HepG2 (cell line): ENCODE measurements at regions not wholly inside any gene's neighbourhood (a gene's known extent, or its start where the extent isn't known, plus 50 kb on each side); places are given as distances from the start of the nearest gene placed in this dataset.

Source experiments
- ATAC-seq: fragments of 200-7000 bp; cut with Tn5 transposase; 3 replicates; pipeline ENCODE4 v1.9.1; 2020; ENCODE audit warnings: mild to moderate bottlenecking, moderate library complexity
- BruUV-seq: library from RNA; stranded (reverse); fragments of 400-500 nt; replicated peaks from 2 replicates; lab custom pipeline; 2021; lab: Mats Ljungman, UMichigan
- CTCF ChIA-PET: fragments of 300-600 bp; formaldehyde crosslinking; extraction: SDS; loops from one replicate; lab custom pipeline; 2021; ENCODE audit warnings: low total read pairs, inconsistent platforms, low intra/inter-chr PET ratio; lab: Yijun Ruan, JAX
- POLR2A ChIA-PET: fragments of 350-600 bp; sonication (Branson Sonifier 250); formaldehyde crosslinking; loops from one replicate; lab custom pipeline; 2020; ENCODE audit warnings: antibody characterized with exemption, inconsistent platforms; lab: Yijun Ruan, JAX
- DNase-seq: peaks from one replicate; pipeline ENCODE4 v3.0.0-alpha.2; 2015; ENCODE audit warnings: low spot score
- FAIRE-seq: peaks from 3 replicates; lab custom pipeline; 2011; peaks lifted over from hg19 to GRCh38; lab: Jason Lieb, UNC
- H2AFZ ChIP-seq: one replicate; pipeline ENCODE4 v1.6.1; 2011; ENCODE audit warnings: low read length, inconsistent platforms
- H3K27ac ChIP-seq: fragments of 300-600 bp; 3 replicates; pipeline ENCODE4 v1.8.0; 2011; ENCODE audit warnings: mixed run types, mild to moderate bottlenecking, mixed read lengths, low read length, inconsistent platforms; ENCODE audit not compliant: insufficient read depth; ENCODE audit errors: extremely low read length
- H3K27me3 ChIP-seq, 2 experiments: fragments of 200-600 bp in 1 of 2; 2 replicates in 1 of 2; 3 replicates in 1 of 2; pipeline versions ENCODE4 v1.6.0 to v1.8.0; 2011; ENCODE audit warnings: low read length in 2 of 2, mild to moderate bottlenecking in 2 of 2, moderate library complexity in 2 of 2, inconsistent platforms in 1 of 2; ENCODE audit not compliant: insufficient read depth in 2 of 2, control insufficient read depth in 1 of 2
- H3K36me3 ChIP-seq, 2 experiments: fragments of 200-600 bp in 1 of 2; replicated peaks in 1 of 2; 2 replicates in 1 of 2; 3 replicates in 1 of 2; pipeline versions ENCODE4 v1.5.1 to v1.8.0; 2011; ENCODE audit warnings: low read length in 2 of 2, inconsistent platforms in 1 of 2; ENCODE audit not compliant: insufficient read depth in 2 of 2, control insufficient read depth in 1 of 2
- H3K4me1 ChIP-seq: 2 replicates; pipeline ENCODE4 v1.5.1; 2012; ENCODE audit warnings: low read length, inconsistent platforms; ENCODE audit not compliant: insufficient read depth
- H3K4me2 ChIP-seq: 2 replicates; pipeline ENCODE4 v1.6.0; 2011; ENCODE audit warnings: low read depth, low read length, inconsistent platforms
- H3K4me3 ChIP-seq, 3 experiments: fragments of 200-600 bp in 1 of 3; sonication (generic), shearing (Covaris generic) in 1 of 3; replicated peaks in 1 of 3; 2 replicates each; pipeline ENCODE4 v1.5.1; 2011 to 2016; ENCODE audit warnings: low read length in 3 of 3, inconsistent platforms in 2 of 3, low read depth in 2 of 3, mild to moderate bottlenecking in 2 of 3, control low read depth in 1 of 3, mixed read lengths in 1 of 3; ENCODE audit not compliant: insufficient read depth in 1 of 3
- H3K79me2 ChIP-seq: one replicate; pipeline ENCODE4 v1.6.1; 2011; ENCODE audit warnings: low read length, inconsistent platforms; ENCODE audit not compliant: insufficient read depth
- H3K9ac ChIP-seq: 2 replicates; pipeline ENCODE4 v1.6.0; 2011; ENCODE audit warnings: mild to moderate bottlenecking, low read depth, low read length, inconsistent platforms; ENCODE audit not compliant: insufficient read depth
- H3K9me3 ChIP-seq: 2 replicates; pipeline ENCODE4 v1.5.1; 2012; ENCODE audit warnings: mild to moderate bottlenecking, low read length
- H4K20me1 ChIP-seq: 2 replicates; pipeline ENCODE4 v1.6.0; 2011; ENCODE audit warnings: inconsistent platforms, mild to moderate bottlenecking, low read length, moderate library complexity; ENCODE audit not compliant: insufficient read depth
- HNF4A ChIP-seq: sonication (generic); formaldehyde crosslinking; IDR thresholded peaks from 2 replicates; pipeline ENCODE4 v1.4.0; 2020; ENCODE audit warnings: missing genetic modification reagents
- MED8 ChIP-seq: sonication (generic); formaldehyde crosslinking; IDR thresholded peaks from 2 replicates; pipeline ENCODE4 v1.8.1; 2023; ENCODE audit warnings: mild to moderate bottlenecking, missing genetic modification reagents; ENCODE audit not compliant: insufficient replicate concordance
- PATZ1 ChIP-seq: sonication (generic); formaldehyde crosslinking; IDR thresholded peaks from 2 replicates; pipeline ENCODE4 v1.4.0; 2020; ENCODE audit warnings: missing genetic modification reagents
- POGZ ChIP-seq: sonication (generic); formaldehyde crosslinking; IDR thresholded peaks from 2 replicates; pipeline ENCODE4 v1.4.0; 2020; ENCODE audit warnings: mild to moderate bottlenecking, missing genetic modification reagents
- RFX5 ChIP-seq: IDR thresholded peaks from 2 replicates; pipeline ENCODE4 v1.6.1; 2011; ENCODE audit warnings: low read depth, low read length, improper control_type of control experiment
- SRSF4 ChIP-seq: fragments of 200-400 bp; formaldehyde crosslinking; IDR thresholded peaks from one replicate; pipeline ENCODE4 v1.6.1; 2018; ENCODE audit warnings: mild to moderate bottlenecking, low read depth, low read length, moderate library complexity; ENCODE audit not compliant: poor library complexity, severe bottlenecking
- TCF12 ChIP-seq, 2 experiments: fragments of 450-650 bp in 1 of 2; sonication (generic) in 1 of 2; formaldehyde crosslinking in 1 of 2; IDR thresholded peaks; 2 replicates each; pipeline versions ENCODE4 v1.6.1 to v1.8.0; 2017 to 2022; ENCODE audit warnings: antibody characterized with exemption in 1 of 2, mild to moderate bottlenecking in 1 of 2, missing genetic modification reagents in 1 of 2, moderate library complexity in 1 of 2
- ZFP36 ChIP-seq: fragments of 150-350 bp; IDR thresholded peaks from 2 replicates; pipeline ENCODE4 v1.6.1; 2018; ENCODE audit warnings: borderline replicate concordance, low read length, low read depth; ENCODE audit not compliant: partially characterized antibody
- ZNF704 ChIP-seq: sonication (generic); formaldehyde crosslinking; IDR thresholded peaks from 2 replicates; pipeline ENCODE4 v1.8.1; 2023; ENCODE audit warnings: mild to moderate bottlenecking, inconsistent platforms, moderate library complexity, missing genetic modification reagents, borderline replicate concordance
- ZNF790 ChIP-seq: sonication (generic); formaldehyde crosslinking; IDR thresholded peaks from 2 replicates; pipeline ENCODE4 v1.8.0; 2022; ENCODE audit warnings: missing genetic modification reagents, mild to moderate bottlenecking, borderline replicate concordance
- WGBS: methylation state at CpG from one replicate; pipeline ENCODE4 v1.1.6; 2017; ENCODE audit warnings: low lambda C conversion rate; 5-methylcytosine and 5-hydroxymethylcytosine counted together
- in situ Hi-C: cut with HindIII; loops from 2 replicates; pipeline ENCODE4 v1.10.0; 2017; ENCODE audit warnings: low pct_unique_long_range_greater_than_20kb; ENCODE audit not compliant: extremely low pct_ligation_motif_present
- intact Hi-C: fragments of 100-400 bp; cut with micrococcal nuclease; formaldehyde crosslinking; loops from one replicate; pipeline ENCODE4 v1.10.0; 2022; ENCODE audit not compliant: unreplicated experiment
- TF ChIP-seq, protein P1 (sequence below), 2 experiments: IDR thresholded peaks; 2 replicates each; pipeline ENCODE4 v1.6.1; 2011 to 2012; ENCODE audit warnings: low read length in 2 of 2, borderline replicate concordance in 1 of 2, low read depth in 1 of 2, mild to moderate bottlenecking in 1 of 2, moderate library complexity in 1 of 2

DNA sequence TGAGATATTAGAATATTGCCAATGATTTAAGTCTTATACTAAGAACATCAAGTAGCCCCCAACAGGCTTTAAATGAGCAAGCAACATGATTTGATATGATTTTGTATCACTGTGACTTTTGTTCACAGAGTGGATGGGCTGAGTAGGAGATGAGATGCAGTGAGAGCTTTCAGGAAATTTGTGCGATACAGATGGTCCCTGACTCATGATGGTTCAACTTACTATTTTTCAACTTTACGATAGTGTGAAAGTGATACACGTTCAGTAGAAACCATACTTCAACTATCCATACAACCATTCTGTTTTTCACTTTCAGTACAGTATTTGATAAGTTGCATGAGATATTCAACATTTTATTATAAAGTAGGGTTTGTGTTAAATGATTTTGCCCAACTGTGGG lies 78.7 kb upstream of the NWD2 start:
- Histone ChIP-seq H3K9me3 (no peaks in the 10 kb centered on the region), H3K4me3 (no peak overlapping the region), H3K9ac (no peak overlapping the region), H3K4me2 (no peak overlapping the region), H3K27me3 (no peaks in the 10 kb centered on the region), H3K27ac (no peak overlapping the region), H3K79me2 (no peaks in the 10 kb centered on the region), H4K20me1 (no peaks in the 10 kb centered on the region), H3K4me1 (no peaks in the 10 kb centered on the region), H3K36me3 (no peaks in the 10 kb centered on the region), H2AFZ (no peak overlapping the region)
- in situ Hi-C loops (no loop called here), intact Hi-C loops (no loop called here)
- no peak for TF ChIP-seq POGZ (CRISPR knock-in tag)
- TF ChIP-seq PATZ1 (CRISPR knock-in tag): no peak
- POLR2A ChIA-PET: no interaction called here
- BruUV-seq: no TSS peak
- FAIRE-seq (no peak), DNase-seq (no peak), ATAC-seq (no peak)
- 19% methylated on average over 3 of the region's 3 CpGs for WGBS
- CTCF ChIA-PET: no interaction called here

GRCh38 chr4:37169956-37170355 lies 74.6 kb upstream of the NWD2 start:
- Histone ChIP-seq H3K79me2 (no peaks in the 10 kb centered on the region), H3K4me1 (no peaks in the 10 kb centered on the region), H3K36me3 (no peaks in the 10 kb centered on the region), H3K27me3 (no peaks in the 10 kb centered on the region), H4K20me1 (no peaks in the 10 kb centered on the region), H3K4me2 (no peak overlapping the region), H3K9me3 (no peaks in the 10 kb centered on the region), H3K27ac (no peak overlapping the region), H2AFZ (no peak overlapping the region), H3K9ac (no peak overlapping the region), H3K4me3 (no peak overlapping the region)
- FAIRE-seq: no peak
- 1% methylated on average over 5 of the region's 5 CpGs for WGBS
- intact Hi-C loops (no loop called here), in situ Hi-C loops (no loop called here)
- ChIA-PET CTCF (no interaction called here), POLR2A (no interaction called here)
- BruUV-seq: no TSS peak
- ATAC-seq: no peak
- no peak for DNase-seq
- no peak for TF ChIP-seq ZFP36
- TF ChIP-seq, protein P1, sequence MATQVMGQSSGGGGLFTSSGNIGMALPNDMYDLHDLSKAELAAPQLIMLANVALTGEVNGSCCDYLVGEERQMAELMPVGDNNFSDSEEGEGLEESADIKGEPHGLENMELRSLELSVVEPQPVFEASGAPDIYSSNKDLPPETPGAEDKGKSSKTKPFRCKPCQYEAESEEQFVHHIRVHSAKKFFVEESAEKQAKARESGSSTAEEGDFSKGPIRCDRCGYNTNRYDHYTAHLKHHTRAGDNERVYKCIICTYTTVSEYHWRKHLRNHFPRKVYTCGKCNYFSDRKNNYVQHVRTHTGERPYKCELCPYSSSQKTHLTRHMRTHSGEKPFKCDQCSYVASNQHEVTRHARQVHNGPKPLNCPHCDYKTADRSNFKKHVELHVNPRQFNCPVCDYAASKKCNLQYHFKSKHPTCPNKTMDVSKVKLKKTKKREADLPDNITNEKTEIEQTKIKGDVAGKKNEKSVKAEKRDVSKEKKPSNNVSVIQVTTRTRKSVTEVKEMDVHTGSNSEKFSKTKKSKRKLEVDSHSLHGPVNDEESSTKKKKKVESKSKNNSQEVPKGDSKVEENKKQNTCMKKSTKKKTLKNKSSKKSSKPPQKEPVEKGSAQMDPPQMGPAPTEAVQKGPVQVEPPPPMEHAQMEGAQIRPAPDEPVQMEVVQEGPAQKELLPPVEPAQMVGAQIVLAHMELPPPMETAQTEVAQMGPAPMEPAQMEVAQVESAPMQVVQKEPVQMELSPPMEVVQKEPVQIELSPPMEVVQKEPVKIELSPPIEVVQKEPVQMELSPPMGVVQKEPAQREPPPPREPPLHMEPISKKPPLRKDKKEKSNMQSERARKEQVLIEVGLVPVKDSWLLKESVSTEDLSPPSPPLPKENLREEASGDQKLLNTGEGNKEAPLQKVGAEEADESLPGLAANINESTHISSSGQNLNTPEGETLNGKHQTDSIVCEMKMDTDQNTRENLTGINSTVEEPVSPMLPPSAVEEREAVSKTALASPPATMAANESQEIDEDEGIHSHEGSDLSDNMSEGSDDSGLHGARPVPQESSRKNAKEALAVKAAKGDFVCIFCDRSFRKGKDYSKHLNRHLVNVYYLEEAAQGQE (IDR thresholded peaks at IDR 0.05; ENCODE audit: borderline replicate concordance in 1 of 2, low read depth in 1 of 2, low read length in 2 of 2): no peak
- TF ChIP-seq TCF12 (IDR thresholded peaks at IDR 0.05): no peak
- no peak for TF ChIP-seq TCF12 (CRISPR knock-in tag; IDR thresholded peaks at IDR 0.05)
- TF ChIP-seq ZNF790: no peak
- TF ChIP-seq MED8 (CRISPR knock-in tag): no peak
- no peak for TF ChIP-seq SRSF4
- TF ChIP-seq HNF4A (CRISPR knock-in tag): no peak
- TF ChIP-seq RFX5: no peak
- no peak for TF ChIP-seq ZNF704 (CRISPR knock-in tag)
